ENCODE measurements at regions not wholly inside any gene's neighbourhood (a gene's known extent, or its start where the extent isn't known, plus 50 kb on each side); places are given as distances from the start of the nearest gene placed in this dataset.

- H4K20me1 ChIP-seq (replicated peaks; ENCODE audit: control insufficient read depth, insufficient read depth, low read length), result no peaks in the 10 kb centered on the region
- ChIA-PET CTCF (ENCODE audit: low intra/inter-chr PET ratio) (no interaction called here), POLR2A (no interaction called here)
- H3K9me1 ChIP-seq (ENCODE audit: control insufficient read depth, insufficient read depth, low read length), result no peaks in the 10 kb centered on the region
- BruUV-seq (replicated peaks), result no TSS peak
- no peak for FAIRE-seq
- H3K36me3 ChIP-seq (ENCODE audit: control insufficient read depth, insufficient read depth, low read length), result no peaks in the 10 kb centered on the region
- intact Hi-C loops (cut with micrococcal nuclease), result no loop called here
- in situ Hi-C loops (cut with MboI), result no loop called here
- WGBS (ENCODE audit: insufficient coverage, low coverage, missing lambda C conversion rate), result 0% methylated on average over 1 of the region's 2 CpGs
- H3K4me2 ChIP-seq (ENCODE audit: insufficient read depth, low read length), result no peak overlapping the region
- H3K9ac ChIP-seq (ENCODE audit: insufficient read depth in 1 of 2, low read depth in 2 of 2, low read length in 2 of 2), result no peak overlapping the region
- no peak for ATAC-seq
- no peak overlapping the region for H3K27ac ChIP-seq (ENCODE audit: extremely low read depth, low read depth, low read length)
- no peak for TF ChIP-seq FOXK2 (conservative IDR thresholded peaks at IDR 0.05 in 1 of 2, IDR thresholded peaks at IDR 0.05 in 1 of 2; ENCODE audit: low read depth in 2 of 2)
- TF ChIP-seq ZNF282 (CRISPR knock-in tag; IDR thresholded peaks at IDR 0.05), result no peak
- TF ChIP-seq SOX6 (IDR thresholded peaks at IDR 0.05), result no peak
- TF ChIP-seq, protein P1, sequence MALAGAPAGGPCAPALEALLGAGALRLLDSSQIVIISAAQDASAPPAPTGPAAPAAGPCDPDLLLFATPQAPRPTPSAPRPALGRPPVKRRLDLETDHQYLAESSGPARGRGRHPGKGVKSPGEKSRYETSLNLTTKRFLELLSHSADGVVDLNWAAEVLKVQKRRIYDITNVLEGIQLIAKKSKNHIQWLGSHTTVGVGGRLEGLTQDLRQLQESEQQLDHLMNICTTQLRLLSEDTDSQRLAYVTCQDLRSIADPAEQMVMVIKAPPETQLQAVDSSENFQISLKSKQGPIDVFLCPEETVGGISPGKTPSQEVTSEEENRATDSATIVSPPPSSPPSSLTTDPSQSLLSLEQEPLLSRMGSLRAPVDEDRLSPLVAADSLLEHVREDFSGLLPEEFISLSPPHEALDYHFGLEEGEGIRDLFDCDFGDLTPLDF (CRISPR knock-in tag; IDR thresholded peaks at IDR 0.05), result no peak
- no peak for TF ChIP-seq PTRF (tag; IDR thresholded peaks at IDR 0.05)
- no peak for TF ChIP-seq ZNF224 (CRISPR knock-in tag; IDR thresholded peaks at IDR 0.05)
- no peak for TF ChIP-seq CREB1 (IDR thresholded peaks at IDR 0.05)
- TF ChIP-seq CREB1 (CRISPR knock-in tag; IDR thresholded peaks at IDR 0.05), result no peak
- no peak for TF ChIP-seq KDM2B (CRISPR knock-in tag; IDR thresholded peaks at IDR 0.05)
- TF ChIP-seq GTF3C2 (IDR thresholded peaks at IDR 0.05; ENCODE audit: borderline replicate concordance, extremely low read depth, insufficient read length), result no peak
- no peak for TF ChIP-seq ZBTB5 (IDR thresholded peaks at IDR 0.05)
- no peak for TF ChIP-seq IRF2 (CRISPR knock-in tag; IDR thresholded peaks at IDR 0.05)
- no peak for TF ChIP-seq SMARCE1 (IDR thresholded peaks at IDR 0.05)
- no peak for TF ChIP-seq FIP1L1 (IDR thresholded peaks at IDR 0.05; ENCODE audit: low read depth, low read length, poor library complexity, severe bottlenecking)
- no peak for TF ChIP-seq SMAD4 (CRISPR knock-in tag; conservative IDR thresholded peaks at IDR 0.05)
- TF ChIP-seq ATF1 (CRISPR knock-in tag; IDR thresholded peaks at IDR 0.05), result no peak
- TF ChIP-seq ATF1 (tag; IDR thresholded peaks at IDR 0.05), result no peak
- TF ChIP-seq CBFA2T3 (IDR thresholded peaks at IDR 0.05), result no peak
- no peak for TF ChIP-seq ZNF23 (CRISPR knock-in tag; IDR thresholded peaks at IDR 0.05)
- no peaks in the 10 kb centered on the region for H3K27me3 ChIP-seq (ENCODE audit: control insufficient read depth in 2 of 2, insufficient read depth in 2 of 2, low read length in 2 of 2)
- no peak overlapping the region for H2AFZ ChIP-seq (ENCODE audit: low read depth, low read length)
- no peaks in the 10 kb centered on the region for H3K9me3 ChIP-seq (replicated peaks; ENCODE audit: control insufficient read depth, insufficient read depth, low read depth, low read length)
- no peaks in the 10 kb centered on the region for H3K79me2 ChIP-seq (ENCODE audit: control insufficient read depth, insufficient read depth, low read length)
- no peak for DNase-seq (ENCODE audit: extremely low read depth in 1 of 4, low spot score in 3 of 4)
- no peak overlapping the region for H3K4me3 ChIP-seq
- H3K4me1 ChIP-seq (replicated peaks in 1 of 2; ENCODE audit: control insufficient read depth in 2 of 2, insufficient read depth in 2 of 2, low read length in 2 of 2), result no peaks in the 10 kb centered on the region
Measured at GRCh38 chr3:55367384-55367783, 119.7 kb downstream of the WNT5A start.
